NOMO-1 treated with dmso at 0.1 percent for 144 hours (cell line): ENCODE measurements at regions not wholly inside any gene's neighbourhood (a gene's known extent, or its start where the extent isn't known, plus 50 kb on each side); places are given as distances from the start of the nearest gene placed in this dataset.
A peak's percentile ranks its signal among the peaks of the same experiment; 100 is the strongest.

ENCODE experiments used
- DNase-seq: peaks from one replicate; lab custom pipeline; 2025; ENCODE audit not compliant: unreplicated experiment; lab: John Stamatoyannopoulos, UW

DNA sequence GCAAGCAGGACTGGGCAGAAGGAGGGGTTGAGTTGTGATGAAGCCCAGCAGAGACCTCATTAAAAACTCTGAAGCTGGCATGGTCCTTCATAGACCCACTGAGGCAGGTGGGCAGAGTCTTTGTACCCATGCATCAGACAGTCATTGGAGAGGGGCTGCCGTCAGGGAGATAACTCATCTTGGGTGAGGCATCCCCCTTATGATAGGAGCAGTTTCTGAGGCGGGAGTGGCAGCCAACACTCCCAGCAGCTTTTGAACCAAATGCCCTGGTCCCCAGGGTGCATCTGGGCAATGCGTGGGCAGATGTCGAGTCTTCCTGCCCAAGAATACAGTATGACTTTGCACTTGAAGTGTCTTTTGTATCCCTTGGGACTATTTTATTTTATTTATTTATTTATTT lies 68.1 kb downstream of the HTR5A start:
- no peak for DNase-seq

DNA sequence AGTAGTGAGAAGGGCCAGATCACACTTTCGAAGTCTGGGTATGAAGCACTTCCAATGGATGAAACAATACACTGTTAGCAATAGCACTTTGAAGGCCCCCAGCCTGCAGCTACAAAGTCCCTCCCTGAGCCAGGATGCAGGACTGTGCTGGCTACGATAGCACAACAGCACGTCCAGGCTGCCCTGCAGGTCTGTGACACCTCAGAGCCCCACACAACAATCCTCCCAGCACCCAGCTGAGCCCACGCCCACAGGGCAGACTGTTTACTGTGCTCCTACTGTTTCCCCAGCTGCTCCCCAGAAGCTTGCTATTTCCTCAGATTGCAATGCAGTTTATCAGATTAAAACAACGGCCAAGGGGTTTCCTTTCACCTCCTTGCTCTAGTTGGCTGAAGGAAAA lies 71.4 kb downstream of the HTR5A start:
- no peak for DNase-seq

DNA sequence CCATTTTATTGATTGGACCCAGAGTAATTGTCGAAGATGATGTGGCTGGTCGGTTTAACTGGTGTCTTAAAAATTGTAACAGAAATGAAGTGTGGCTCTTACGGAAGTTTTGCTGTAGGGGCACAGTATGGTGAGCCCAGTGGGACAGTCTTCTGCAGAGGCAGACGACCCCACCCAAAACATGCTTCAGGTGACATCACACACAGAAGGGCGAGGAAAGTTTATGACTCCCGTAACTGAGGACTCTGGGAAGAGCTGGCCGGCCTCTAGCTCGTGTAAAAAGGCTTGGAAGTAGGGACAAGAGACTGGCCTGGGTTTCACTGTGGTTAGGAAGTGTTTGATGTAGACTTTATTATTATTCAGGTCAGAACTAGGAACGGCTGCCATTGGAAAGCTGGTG lies 73.3 kb downstream of the HTR5A start:
- no peak for DNase-seq

DNA sequence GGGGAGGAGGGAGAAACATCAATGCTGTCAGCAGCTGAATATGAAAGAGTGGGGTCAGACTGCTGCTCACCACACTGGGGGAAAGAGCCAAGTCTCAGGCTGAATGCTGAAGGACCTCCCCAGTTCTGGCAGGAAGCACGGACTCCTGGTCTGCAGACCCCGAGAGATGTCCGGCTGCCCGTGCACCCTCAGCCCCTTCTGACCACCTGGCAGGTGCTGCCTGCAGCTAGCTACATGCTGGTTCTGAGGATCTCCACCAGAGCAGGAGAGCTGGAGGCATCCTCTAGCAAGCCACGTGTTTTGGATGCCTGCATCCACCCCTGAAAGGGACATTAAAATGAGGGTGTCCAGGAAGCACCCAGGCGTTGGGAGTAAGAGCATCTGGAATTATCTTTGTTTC lies 74.2 kb downstream of the HTR5A start:
- no peak for DNase-seq

DNA sequence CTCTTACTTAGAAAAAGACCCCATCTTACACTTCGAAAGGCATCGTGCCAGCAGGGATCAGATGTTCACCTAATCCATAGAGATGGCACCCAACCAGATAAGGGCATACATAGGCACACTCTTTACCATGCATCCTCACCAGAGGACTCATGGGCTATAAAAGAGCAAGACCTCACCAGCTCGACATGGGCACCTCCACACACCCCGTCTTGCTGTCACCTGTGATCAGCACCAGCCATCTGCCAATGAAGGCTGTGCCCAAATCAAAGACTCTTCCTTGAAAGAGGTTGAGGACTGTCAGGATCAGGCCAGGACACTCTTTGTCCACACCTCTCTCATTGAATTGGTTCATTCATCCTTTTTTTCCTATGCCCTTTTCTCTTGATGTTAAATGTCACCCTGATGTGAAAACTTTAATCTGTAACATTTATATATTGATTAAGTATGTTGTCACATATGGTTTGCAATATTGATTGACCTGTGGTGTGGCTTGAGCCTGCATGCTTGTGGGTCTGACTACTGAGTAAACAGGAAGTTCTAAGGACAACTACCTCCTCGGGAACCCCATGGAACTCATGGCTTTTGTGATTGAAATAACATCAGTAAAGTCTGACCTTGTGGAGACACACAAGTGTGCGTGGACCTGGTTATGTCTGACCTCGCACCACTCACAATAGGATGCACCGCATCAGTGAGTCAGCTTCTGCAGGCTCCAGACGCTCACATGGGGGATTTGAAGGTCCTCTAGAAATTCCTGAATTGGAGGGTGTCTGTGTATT lies 75.5 kb downstream of the HTR5A start:
- no peak for DNase-seq

DNA sequence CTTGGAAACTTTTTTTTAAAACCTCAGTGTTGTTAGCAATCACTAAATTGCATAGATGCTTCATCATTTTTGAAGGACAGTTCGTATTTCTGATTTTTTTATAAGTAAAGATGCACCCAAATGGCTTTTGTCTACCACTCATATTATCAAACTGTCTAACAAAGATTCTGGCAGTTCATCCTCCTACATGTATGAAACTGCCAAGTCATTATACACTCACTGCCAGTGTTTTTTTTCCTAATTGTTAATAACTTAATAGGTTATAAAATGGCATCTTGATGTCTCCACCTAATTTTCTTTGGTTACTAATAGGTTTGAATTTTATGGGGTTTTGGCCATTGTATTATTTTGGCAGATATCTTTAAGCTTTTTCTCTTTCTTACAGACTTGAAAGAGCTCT lies 77.0 kb downstream of the HTR5A start:
- no peak for DNase-seq

DNA sequence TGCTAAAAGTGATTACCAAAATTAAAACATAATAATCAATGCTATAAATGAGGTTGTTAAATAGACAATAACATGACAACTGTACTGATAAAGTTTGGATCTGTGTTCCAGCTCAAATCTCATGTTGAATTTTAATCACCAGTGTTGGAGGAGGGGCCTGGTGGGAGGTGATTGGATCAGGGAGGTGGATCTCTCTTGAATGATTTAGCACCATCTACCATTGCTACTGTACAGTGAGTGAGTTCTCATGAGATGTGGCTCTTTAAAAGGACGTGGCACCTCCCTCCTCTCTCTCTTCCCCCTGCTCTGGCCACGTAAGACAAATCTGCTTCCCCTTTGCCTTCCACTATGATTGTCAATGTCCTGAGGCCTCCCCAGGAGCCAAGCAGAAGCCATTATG lies 77.5 kb downstream of the HTR5A start:
- DNase-seq = no peak

DNA sequence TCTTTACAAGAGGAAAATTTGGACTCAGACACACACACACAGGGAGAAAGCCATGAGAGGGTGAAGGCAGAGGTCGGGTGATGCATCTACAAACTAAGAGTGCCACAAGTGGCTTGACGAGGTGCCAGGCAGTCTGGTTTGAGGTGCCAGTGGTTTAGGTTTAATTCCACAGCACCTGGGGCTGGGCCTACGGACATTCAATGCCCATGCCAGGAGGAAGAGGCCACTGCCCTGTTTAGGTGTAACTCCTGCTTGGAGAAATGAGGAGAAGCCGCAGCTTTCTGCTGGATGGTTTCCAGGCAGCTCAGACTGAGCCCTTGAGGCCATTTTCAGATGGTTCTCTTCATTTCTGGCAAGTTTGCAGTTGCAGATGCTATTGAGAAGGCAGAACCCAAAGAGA lies 83.6 kb downstream of the HTR5A start:
- DNase-seq = no peak

DNA sequence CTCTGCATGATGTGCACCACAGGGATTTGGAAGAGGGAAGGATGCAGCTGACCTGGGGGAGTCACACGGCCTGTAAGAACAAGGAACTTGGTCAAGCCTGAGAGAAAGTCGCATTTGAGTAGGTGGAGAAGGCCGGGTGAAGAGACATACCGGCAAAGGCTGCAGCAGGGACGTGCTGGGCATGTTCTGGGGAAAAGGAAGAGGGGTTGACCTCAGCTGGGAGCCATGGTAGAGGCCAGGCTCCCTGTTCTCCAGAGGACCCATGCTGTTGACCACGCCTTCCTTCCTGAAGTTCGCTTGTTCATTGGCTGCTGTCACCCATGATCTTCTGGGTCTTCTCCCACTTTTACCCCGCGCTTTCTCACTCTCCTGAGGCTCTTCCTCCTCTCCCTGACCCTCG lies 84.5 kb downstream of the HTR5A start:
- no peak for DNase-seq

DNA sequence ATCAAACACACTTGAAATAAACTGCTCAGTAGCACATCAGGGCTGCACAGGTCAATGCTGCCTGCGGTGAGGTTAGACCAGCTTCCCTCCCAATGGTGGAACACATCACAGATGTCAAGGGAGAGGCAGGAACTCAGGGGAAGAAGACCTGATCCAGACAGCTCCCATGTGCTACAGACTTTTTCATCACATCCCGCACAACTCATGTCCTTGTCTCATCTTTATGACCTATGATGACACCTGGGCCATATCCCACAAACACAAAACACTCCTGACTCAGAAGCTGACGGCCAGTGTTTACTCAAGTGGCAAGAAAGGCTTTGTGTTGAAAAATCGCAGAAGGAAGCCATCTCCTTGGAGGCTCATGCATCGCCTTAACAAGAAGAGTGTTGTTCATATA lies 91.6 kb downstream of the HTR5A start:
- DNase-seq = no peak

DNA sequence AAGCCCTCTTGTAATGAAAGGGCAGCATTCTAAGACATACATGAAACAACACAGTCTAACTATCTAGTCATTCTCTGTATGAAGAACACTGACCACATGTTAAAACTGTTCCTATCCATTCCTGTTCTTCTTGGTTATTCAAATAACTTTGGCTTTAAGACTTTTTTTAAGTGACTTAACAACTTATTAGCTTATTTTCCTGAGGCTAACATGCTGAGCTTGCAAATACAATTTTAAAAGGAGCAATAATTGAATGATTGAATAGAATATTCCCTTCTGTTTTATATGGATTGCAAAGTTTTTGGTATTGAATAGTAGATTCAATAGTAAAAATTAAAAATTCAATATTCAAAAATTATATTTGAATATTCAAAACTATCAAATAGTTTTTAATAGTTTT lies 92.3 kb downstream of the HTR5A start:
- no peak for DNase-seq

DNA sequence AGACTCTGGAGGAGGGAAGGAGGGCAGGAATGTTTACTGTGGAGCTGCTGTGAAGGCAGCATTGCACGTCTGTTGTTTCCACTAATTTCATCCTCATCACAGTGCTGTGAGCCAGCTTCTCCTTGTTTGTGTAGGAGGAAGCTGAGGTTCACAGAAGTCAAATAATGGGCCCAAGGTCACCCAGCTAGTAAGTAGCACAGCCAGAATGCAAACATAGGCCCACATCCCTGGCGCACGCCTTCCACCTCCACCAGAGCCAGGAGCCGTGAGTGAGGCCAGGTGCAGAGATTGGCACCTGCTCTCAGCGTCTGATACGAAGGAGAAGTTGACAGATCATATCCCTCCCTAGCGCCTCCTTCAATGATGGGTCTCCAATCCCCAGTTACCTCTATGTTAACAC lies 93.6 kb downstream of the HTR5A start:
- DNase-seq = no peak

DNA sequence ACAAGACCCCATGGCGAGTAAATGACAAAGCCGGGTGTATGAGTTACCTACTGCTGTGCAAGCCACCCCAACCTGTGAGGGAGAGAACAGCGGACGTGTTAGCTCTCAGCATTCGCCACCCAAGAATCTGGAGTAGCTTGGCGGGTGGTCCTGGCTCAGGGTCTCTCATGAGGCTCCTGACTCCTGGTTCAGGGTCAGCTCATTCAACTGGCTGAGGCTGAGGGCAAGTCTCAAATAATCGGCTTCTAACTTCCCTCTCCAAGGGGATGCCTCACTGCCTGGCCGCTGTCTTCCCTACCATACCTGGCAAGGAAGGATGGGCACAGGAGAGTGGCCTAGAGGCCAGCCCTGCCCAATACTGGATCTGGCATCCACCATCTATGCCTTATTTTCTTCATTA lies 94.2 kb downstream of the HTR5A start:
- DNase-seq = no peak

DNA sequence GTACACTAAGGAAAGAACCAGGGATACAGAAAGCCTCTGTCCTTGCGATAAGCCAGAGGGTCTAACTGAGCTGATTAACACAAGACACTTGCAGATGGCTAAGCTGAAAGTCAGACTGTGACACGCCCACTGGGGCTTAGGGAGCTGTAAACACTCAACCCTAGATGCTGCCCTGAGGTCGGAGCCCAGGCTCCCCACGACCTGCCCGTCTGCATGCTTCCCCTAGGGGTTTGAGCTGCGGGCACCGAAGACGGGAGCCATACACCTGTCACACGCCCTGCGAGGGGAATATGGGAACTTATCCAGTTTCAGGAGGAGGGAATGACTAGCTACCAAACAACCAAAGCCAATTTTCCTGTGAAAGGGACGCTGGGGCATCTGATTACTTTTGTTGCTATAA lies 96.0 kb downstream of the HTR5A start:
- no peak for DNase-seq

DNA sequence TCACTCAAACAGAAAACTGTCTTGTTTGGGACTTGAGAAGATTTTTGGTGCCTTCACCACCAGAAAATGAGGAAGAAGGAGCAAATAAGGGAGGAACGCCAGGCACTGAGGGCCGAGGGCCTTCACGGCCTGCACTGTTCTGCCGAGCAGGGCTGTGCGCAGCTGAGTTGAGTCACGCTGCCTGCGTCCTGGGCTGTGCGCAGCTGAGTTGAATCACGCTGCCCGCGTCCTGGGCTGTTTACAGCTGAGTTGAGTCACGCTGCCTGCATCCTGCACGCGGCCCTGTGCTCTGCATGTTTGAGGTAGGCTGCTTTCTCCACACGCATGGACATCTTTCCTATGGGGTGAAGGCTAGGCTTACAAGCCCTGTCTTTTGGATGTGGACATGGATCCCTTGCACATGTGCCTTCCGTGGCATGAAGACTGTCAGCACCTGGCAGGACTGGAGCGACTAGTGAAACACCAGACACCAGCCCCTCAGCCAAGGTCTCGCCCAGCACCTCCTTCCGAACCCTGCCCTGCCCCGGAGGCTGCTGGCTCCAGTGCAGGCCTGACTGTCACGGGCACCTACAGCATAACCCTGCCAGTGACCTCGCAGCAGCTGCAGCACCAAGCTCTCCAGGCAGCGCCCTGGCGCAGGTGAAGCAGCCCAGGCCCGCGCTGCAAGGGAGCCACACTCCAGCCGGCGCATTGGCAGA lies 96.7 kb downstream of the HTR5A start:
- DNase-seq = peak; percentile 5

DNA sequence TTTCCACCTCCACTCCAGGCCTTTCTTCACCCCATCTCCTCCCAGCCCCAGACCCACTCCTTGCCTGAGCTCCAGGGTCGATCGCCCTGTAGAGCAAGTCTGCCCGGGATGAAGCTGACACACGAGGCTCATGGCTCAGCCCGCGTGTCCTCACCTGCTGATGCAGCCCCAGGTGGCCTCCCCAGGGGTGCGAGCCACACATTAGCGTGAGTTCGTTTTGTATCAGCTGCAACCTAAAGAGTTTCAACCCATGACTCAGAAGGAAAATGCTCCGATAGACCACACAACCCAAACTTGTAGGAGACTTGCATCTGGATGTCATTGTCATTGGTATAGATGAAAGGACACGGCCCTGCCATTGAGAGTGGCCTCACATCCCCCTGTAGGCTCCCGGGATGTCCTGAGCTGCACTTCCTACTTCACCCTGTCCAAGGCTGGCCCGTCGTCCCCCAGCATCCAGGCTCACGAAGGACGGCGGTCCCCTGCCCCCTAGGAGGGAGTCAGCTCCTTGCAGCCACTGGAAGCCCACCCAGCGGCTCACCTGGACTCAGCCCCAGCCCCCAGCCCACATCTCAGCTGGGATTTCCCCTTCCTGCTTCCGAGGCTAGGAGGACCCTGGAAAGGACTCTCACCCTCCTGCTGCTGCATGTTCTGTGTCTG lies 97.7 kb downstream of the HTR5A start:
- no peak for DNase-seq

DNA sequence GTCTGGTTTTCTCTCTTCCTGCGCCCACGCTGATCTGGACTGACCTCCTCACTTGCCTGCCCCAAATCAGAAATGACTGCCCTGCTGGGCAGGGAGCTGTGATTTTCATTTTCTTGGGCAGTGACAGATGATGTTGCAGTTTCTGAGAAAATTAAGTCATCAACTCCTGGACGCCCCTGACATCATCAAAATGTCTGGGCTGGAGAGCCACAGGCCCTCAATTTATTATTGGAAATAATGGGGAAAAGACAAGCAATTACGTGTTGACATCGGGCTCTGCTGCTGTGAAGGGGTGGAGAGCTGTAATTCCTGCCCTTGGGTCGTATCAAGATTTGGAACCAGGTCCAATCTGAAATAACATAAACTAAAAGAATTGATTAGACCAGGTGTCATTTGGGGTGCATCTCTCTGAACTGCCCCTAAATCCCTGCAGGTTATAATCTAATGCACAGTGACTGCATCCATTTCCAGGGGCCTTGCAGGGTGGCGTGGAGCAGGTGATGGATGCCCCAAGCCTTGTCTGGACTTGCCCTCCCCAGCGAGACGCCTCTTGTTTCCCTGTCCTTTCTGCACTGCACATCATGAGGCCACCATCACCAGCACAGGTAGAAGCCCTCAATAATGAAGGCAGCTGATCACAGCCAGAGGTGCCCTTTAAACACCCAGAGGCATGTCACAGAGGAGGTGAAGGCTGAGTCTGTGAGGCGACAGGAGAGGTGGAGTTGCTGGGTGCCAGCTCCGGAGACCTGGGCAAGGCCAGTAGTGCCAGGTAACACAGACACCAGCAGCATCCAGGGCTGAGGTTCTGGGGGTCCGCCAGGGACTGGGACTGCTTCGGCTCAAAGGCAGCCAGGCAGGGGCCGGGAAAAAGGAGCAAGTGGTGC lies 98.7 kb downstream of the HTR5A start:
- no peak for DNase-seq

DNA sequence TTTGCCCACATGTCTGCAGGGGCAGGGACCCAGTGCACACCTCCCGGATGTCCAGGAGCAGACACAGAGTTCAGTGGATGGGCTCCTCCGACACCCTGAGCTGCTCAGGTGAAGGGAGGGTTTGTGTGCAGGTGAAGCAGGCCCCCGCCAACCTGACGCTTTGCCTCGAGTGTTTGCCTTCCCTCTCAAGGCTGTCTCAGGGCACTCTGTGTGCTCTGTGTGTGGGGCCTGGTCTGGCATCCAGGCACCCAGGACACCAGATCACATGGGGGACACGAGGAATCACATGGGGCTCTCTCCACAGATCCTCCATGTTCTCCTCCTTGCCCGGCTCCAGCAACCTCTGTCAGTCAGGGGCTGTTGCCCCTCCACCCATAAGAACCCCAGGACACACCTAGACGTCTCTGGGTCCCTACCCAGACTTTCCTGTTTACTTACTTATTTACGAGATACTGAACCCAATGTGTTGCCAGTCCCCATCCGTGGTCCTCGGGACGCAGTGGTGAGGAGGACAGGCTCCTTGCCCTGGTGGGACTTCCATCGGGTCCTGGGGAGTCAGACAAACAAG lies 99.5 kb downstream of the HTR5A start:
- DNase-seq = no peak

DNA sequence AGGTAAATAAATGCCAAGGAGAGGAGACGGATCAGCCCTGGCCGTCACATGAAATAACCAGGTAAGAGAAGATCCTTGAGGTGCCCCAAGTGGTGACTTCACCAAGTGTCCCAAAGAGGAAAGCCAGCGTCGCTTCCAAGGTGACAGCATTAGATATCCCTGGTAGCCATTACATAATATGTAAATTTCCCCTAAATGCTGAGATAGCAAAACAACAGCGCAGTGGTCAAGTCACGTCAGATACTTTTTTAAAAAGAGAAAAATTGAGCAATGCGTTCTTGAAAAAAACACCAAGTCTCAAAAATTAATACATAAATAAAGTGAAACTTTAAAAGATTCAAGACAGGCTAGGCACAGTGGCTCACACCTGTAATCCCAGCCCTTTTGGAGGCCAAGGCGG lies 100.2 kb downstream of the HTR5A start:
- no peak for DNase-seq

DNA sequence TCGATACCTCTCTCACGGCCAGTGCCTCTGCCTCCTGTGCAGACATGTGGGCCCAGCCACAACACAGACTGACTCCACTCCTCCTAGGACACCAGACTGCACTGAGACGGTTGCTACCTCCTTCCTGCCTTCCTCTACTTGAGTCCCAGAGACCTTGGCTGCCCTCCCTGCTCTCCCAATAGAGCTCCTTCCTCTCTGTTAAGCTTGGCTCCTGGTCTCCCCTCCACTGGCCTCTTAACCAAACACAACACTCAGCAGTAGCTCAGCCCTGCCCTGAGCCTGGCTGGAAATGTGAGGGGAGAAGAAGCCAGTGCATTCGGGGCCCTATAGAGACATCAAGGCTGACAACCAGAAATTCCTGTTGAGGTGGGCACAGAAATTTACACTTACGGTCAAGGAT lies 102.0 kb downstream of the HTR5A start:
- no peak for DNase-seq

DNA sequence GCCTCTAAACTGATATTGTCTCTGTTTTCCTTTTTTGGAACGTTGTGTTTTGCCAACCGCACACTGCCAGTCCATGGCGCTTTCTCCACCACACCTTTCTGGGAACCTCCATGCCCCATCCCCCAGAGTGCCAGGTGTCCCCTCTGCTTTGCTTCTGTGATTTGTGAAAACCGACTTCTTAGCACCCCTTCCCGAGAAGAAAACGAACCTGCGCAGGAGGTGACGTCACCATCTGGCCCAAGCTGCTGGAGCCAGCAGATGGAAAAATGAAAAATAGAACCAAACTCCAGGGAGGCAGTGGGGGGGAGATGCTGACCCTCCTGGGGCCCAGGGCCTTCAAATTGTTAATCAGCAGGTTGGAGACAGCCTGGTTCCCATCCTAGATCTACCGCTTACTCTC lies 103.8 kb downstream of the HTR5A start:
- no peak for DNase-seq
